ENCODE measurements at regions not wholly inside any gene's neighbourhood (a gene's known extent, or its start where the extent isn't known, plus 50 kb on each side); places are given as distances from the start of the nearest gene placed in this dataset.

GRCh38 chr7:109950256-109950655 is 1140.7 kb upstream of the LRRN3 start:
- H3K4me1 ChIP-seq (ENCODE audit: control insufficient read depth, insufficient read depth, low read length) = no peaks in the 10 kb centered on the region
- H3K36me3 ChIP-seq (ENCODE audit: control insufficient read depth in 2 of 2, insufficient read depth in 2 of 2, low read length in 1 of 2) = no peaks in the 10 kb centered on the region
- DNase-seq (ENCODE audit: low read depth, low spot score) (no peak), ATAC-seq (no peak), FAIRE-seq (no peak)
- no TSS peak for BruUV-seq (replicated peaks)
- no peaks in the 10 kb centered on the region for H3K9me3 ChIP-seq (replicated peaks; ENCODE audit: control insufficient read depth, insufficient read depth, low read length)
- no peaks in the 10 kb centered on the region for H3K27me3 ChIP-seq (replicated peaks in 1 of 2; ENCODE audit: control insufficient read depth in 2 of 2, insufficient read depth in 2 of 2, low read length in 1 of 2)
- no peak overlapping the region for H3K4me2 ChIP-seq (ENCODE audit: control insufficient read depth, insufficient read depth)
- POLR2A ChIA-PET = no interaction called here
- no peak overlapping the region for H2AFZ ChIP-seq (ENCODE audit: control insufficient read depth, low read depth, low read length)
- intact Hi-C loops (cut with micrococcal nuclease; ENCODE audit: unreplicated experiment) (no loop called here), in situ Hi-C loops (cut with MboI) (no loop called here)
- CTCF ChIA-PET = interaction anchor here (0.5 kb wide), 1 partner anchor 193 kb away, joined by 3 read pairs; no protein-coding TSS in a partner anchor
- H4K20me1 ChIP-seq (ENCODE audit: control insufficient read depth, insufficient read depth) = no peaks in the 10 kb centered on the region; the same call in 1 of the 2 replicates
- no peak overlapping the region for H3K9ac ChIP-seq (ENCODE audit: control insufficient read depth, insufficient read depth, low read length)
- SMC1A ChIA-PET (ENCODE audit: uncharacterized antibody, unreplicated experiment) = no interaction called here
- H3K79me2 ChIP-seq (ENCODE audit: control insufficient read depth, insufficient read depth, low read length) = no peaks in the 10 kb centered on the region
- RAD21 ChIA-PET (ENCODE audit: unreplicated experiment) = no interaction called here
- no peak for TF ChIP-seq KLF5 (IDR thresholded peaks at IDR 0.05; ENCODE audit: partially characterized antibody)
- no peak for TF ChIP-seq MAX (IDR thresholded peaks at IDR 0.05; ENCODE audit: low read depth, low read length)
- TF ChIP-seq FOXK2 (IDR thresholded peaks at IDR 0.05) = no peak
- TF ChIP-seq PKNOX1 (IDR thresholded peaks at IDR 0.05) = no peak
- no peak for TF ChIP-seq ZBED1 (IDR thresholded peaks at IDR 0.05; ENCODE audit: borderline replicate concordance)
- WGBS (ENCODE audit: insufficient coverage, insufficient replicate concordance, low lambda C conversion rate, missing lambda C conversion rate) = 10% methylated on average over 2 of the region's 2 CpGs
- H3K27ac ChIP-seq (ENCODE audit: control insufficient read depth, insufficient read depth) = no peak overlapping the region
- no peak overlapping the region for H3K4me3 ChIP-seq

- POLR2A ChIA-PET = no interaction called here
- Histone ChIP-seq H2AFZ (ENCODE audit: control insufficient read depth, low read depth, low read length) (no peak overlapping the region), H3K36me3 (ENCODE audit: control insufficient read depth in 2 of 2, insufficient read depth in 2 of 2, low read length in 1 of 2) (no peaks in the 10 kb centered on the region), H3K4me1 (ENCODE audit: control insufficient read depth, insufficient read depth, low read length) (no peaks in the 10 kb centered on the region), H4K20me1 (ENCODE audit: control insufficient read depth, insufficient read depth) (no peaks in the 10 kb centered on the region; the same call in 1 of the 2 replicates), H3K9ac (ENCODE audit: control insufficient read depth, insufficient read depth, low read length) (no peak overlapping the region), H3K79me2 (ENCODE audit: control insufficient read depth, insufficient read depth, low read length) (no peaks in the 10 kb centered on the region), H3K27ac (ENCODE audit: control insufficient read depth, insufficient read depth) (no peak overlapping the region), H3K4me2 (ENCODE audit: control insufficient read depth, insufficient read depth) (no peak overlapping the region), H3K9me3 (replicated peaks; ENCODE audit: control insufficient read depth, insufficient read depth, low read length) (no peaks in the 10 kb centered on the region), H3K27me3 (replicated peaks in 1 of 2; ENCODE audit: control insufficient read depth in 2 of 2, insufficient read depth in 2 of 2, low read length in 1 of 2) (no peaks in the 10 kb centered on the region), H3K4me3 (no peak overlapping the region)
- no peak for TF ChIP-seq PML (IDR thresholded peaks at IDR 0.05; ENCODE audit: low read length)
- no peak for TF ChIP-seq FOS (IDR thresholded peaks at IDR 0.05; ENCODE audit: borderline replicate concordance, extremely low read depth, insufficient read length)
- no peak for TF ChIP-seq EZH2 (IDR thresholded peaks at IDR 0.05; ENCODE audit: borderline replicate concordance, control insufficient read depth, low read depth, low read length)
- no peak for TF ChIP-seq CBX5 (IDR thresholded peaks at IDR 0.05; ENCODE audit: low read depth)
- TF ChIP-seq ATF3 (IDR thresholded peaks at IDR 0.05; ENCODE audit: borderline replicate concordance, extremely low read depth, low read depth, low read length) = no peak
- no peak for TF ChIP-seq TARDBP (IDR thresholded peaks at IDR 0.05; ENCODE audit: borderline replicate concordance)
- TF ChIP-seq SIN3A (IDR thresholded peaks at IDR 0.05; ENCODE audit: low read depth, low read length) = no peak
- no TSS peak for BruUV-seq (replicated peaks)
- no peak for FAIRE-seq
- CTCF ChIA-PET = interaction anchor here (0.5 to 0.7 kb wide), 2 partner anchors 76 to 193 kb away, joined by 3 read pairs; no protein-coding TSS in a partner anchor
- SMC1A ChIA-PET (ENCODE audit: uncharacterized antibody, unreplicated experiment) = no interaction called here
- RAD21 ChIA-PET (ENCODE audit: unreplicated experiment) = no interaction called here
- DNase-seq (ENCODE audit: low read depth, low spot score) = no peak
- ATAC-seq = no peak
- 0% methylated on average over 3 of the region's 3 CpGs for WGBS (ENCODE audit: insufficient coverage, insufficient replicate concordance, low lambda C conversion rate, missing lambda C conversion rate)
- in situ Hi-C loops (cut with MboI) = no loop called here
- intact Hi-C loops (cut with micrococcal nuclease; ENCODE audit: unreplicated experiment) = no loop called here
These were observed 1139.9 kb upstream of the LRRN3 start for GRCh38 chr7:109950821-109951564.
